H1 (cell line): ENCODE measurements at regions not wholly inside any gene's neighbourhood (a gene's known extent, or its start where the extent isn't known, plus 50 kb on each side); places are given as distances from the start of the nearest gene placed in this dataset.

ENCODE experiments used
- CEBPB ChIP-seq: IDR thresholded peaks from 2 replicates; pipeline ENCODE4 v1.6.1; 2012; ENCODE audit warnings: low read depth, low read length
- CHD7 ChIP-seq: fragments of 300-600 bp; sonication (generic); IDR thresholded peaks from 2 replicates; pipeline ENCODE4 v1.7.1; 2012; ENCODE audit warnings: low read length, moderate library complexity, mild to moderate bottlenecking, inconsistent platforms; ENCODE audit not compliant: insufficient replicate concordance
- MAX ChIP-seq: IDR thresholded peaks from 2 replicates; pipeline ENCODE4 v1.6.1; 2012; ENCODE audit warnings: inconsistent platforms
- RFX5 ChIP-seq: IDR thresholded peaks from 2 replicates; pipeline ENCODE4 v1.6.1; 2011; ENCODE audit warnings: low read depth, low read length, improper control_type of control experiment, borderline replicate concordance
- RNF2 ChIP-seq: fragments of 200-900, 300-1000 bp; sonication (generic); IDR thresholded peaks from 2 replicates; pipeline ENCODE4 v1.7.1; 2016; ENCODE audit warnings: borderline replicate concordance, low read depth, mild to moderate bottlenecking, antibody characterized with exemption, low read length; ENCODE audit not compliant: poor library complexity, severe bottlenecking; ENCODE audit errors: missing control alignments
- USF2 ChIP-seq: IDR thresholded peaks from 2 replicates; pipeline ENCODE4 v1.6.1; 2011; ENCODE audit warnings: low read length, improper control_type of control experiment

GRCh38 chr16:85265161-85265784 lies 153.0 kb upstream of the CIBAR2 start (continued):
- TF ChIP-seq CHD7 (no peak), RNF2 (no peak), MAX (no peak), RFX5 (no peak), USF2 (no peak), CEBPB (no peak)
- TF ChIP-seq, all 59 proteins: peak for 0
